ENCODE measurements at regions not wholly inside any gene's neighbourhood (a gene's known extent, or its start where the extent isn't known, plus 50 kb on each side); places are given as distances from the start of the nearest gene placed in this dataset.

DNA sequence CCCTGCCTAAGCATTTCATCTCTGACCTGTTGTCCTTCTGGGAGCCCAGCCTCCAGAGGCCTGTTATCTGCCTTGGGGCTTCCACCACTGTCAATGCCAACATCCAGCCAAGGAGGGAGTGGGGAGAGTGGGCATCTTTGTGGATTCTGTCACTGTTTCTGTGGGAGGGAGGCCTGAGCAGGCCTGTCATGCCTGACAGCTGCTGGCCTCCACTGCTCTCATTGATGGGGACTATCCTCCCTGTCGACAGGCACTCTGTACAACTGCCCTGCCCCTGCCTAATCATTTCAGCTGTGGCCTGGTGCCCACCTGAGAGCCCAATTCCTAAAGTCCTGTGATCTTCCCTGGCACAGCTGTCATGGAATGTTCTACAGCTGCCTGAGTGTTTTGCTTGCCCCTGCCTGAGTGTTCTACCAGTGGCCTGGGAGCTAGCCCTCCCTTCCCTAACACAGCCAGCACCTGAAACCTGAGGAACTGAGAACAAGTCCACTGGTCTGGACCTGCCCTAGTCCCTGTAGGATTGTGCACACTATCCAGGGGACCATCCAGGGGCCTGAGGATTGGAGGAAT, 145.3 kb downstream of the FAM83B start:
- intact Hi-C loops (cut with DNase I), result no loop called here
- no peak for DNase-seq (ENCODE audit: low spot score)

DNA sequence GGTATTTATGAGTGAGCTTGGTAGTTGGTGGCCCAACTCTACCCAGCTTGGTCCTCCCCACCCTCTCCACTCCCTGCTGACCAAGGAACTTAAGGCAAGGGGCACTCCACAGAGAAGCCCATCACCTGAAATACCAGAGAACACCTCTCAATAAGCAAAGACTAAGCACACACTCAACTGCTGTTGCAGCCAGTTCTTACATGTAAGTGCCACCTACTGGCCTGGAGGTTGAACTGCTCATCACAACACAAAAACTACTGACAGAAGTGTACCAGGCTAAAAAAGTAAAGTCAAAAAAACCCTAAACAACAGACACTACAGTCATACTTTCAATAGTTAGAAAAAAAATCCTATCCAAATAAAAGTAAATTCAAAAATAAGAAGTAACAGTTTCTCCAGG, 146.2 kb downstream of the FAM83B start:
- intact Hi-C loops (cut with DNase I), result no loop called here
- no peak for DNase-seq (ENCODE audit: low spot score)

- intact Hi-C loops (cut with DNase I), result no loop called here
Observed at GRCh38 chr6:54993294-54993693, 146.7 kb downstream of the FAM83B start.

GRCh38 chr6:54993948-54994347, 147.4 kb downstream of the FAM83B start:
- no peak for DNase-seq (ENCODE audit: low spot score)
- intact Hi-C loops (cut with DNase I), result no loop called here

More at GRCh38 chr6:54993294-54993693, 146.7 kb downstream of the FAM83B start:
- no peak for DNase-seq (ENCODE audit: low spot score)

DNA sequence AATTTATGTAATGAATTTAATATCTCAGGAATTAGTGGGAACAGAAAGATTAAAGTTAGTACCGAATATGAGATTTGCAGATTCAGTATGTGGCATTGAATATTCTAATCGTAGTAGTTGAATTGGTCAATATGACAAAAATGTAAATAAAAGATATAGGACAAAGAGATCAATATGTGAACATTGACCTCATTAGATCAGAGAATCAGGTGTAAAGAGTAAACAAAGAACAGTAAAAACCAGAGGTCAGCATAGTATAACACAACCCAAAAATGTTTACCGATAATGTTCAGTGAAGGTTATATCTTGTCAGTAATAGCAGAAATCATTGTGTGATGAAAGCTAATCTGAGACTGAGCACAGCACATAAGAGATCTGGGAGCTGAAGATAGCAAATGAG, 152.0 kb downstream of the FAM83B start:
- intact Hi-C loops (cut with DNase I), result no loop called here

DNA sequence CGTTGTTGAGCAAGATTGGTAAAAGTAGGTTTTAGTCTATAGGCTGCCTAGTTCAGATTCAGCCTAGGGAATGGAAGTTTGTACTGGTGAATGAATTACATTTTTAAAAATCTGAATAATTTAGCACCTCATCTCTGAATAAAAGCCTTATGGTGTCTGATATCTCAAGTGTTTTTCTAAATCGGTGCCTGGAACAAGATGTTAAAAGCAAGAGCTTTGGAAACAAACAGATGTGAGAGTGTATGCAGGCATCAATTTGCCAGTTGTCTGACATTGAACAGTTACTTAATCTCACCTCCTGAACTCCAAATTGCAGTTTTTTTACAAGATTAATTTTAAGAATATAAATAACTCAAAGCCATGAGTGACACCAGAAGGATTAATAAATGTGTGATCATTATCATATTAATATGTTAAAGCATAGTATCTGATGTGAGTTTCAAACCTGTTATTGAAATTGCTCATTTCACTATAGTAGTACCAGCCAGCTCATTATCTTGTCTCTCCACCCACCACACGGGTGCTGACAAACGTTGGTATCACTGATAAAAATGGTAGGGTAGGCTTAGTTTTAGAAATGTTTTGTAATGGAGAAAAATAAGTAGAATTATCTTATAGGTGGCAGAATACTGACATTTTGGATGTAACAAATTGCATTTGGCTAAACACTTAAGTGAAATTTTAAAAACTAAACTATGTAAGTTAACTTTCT, 157.3 kb downstream of the FAM83B start:
- no peak for DNase-seq (ENCODE audit: low spot score)
- intact Hi-C loops (cut with DNase I), result no loop called here

More for the DNA sequence above, 152.0 kb downstream of the FAM83B start:
- no peak for DNase-seq (ENCODE audit: low spot score)

GRCh38 chr6:55009131-55009530, 162.6 kb downstream of the FAM83B start:
- DNase-seq (ENCODE audit: low spot score), result no peak

GRCh38 chr6:55011034-55011433, 163.3 kb upstream of the HCRTR2 start:
- no peak for DNase-seq (ENCODE audit: low spot score)
- intact Hi-C loops (cut with DNase I), result no loop called here

More at GRCh38 chr6:55009131-55009530, 162.6 kb downstream of the FAM83B start:
- intact Hi-C loops (cut with DNase I), result no loop called here

- intact Hi-C loops (cut with DNase I), result no loop called here
- no peak for DNase-seq (ENCODE audit: low spot score)
Observed at GRCh38 chr6:55012454-55012853, 161.9 kb upstream of the HCRTR2 start.

GRCh38 chr6:55014321-55015088, 159.8 kb upstream of the HCRTR2 start:
- intact Hi-C loops (cut with DNase I), result no loop called here
- no peak for DNase-seq (ENCODE audit: low spot score)

DNA sequence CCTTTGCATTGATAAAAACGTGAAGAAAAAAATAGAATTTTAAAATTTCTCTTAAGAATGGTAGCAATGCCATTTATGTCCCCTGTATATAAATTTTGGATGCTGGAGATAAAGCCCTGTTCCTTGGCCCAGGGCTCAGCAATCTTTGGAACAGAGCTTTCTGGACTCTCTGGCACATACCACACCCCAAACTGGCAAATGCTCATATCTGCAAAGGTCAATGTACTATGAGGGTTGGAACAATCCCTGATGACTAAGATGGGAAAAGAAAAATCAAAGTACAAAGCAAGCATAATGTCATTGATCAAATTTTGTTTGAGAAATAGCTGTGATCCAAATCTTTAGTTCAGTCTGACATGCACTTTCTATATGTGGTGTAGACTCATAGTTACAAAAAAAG, 158.1 kb upstream of the HCRTR2 start:
- DNase-seq (ENCODE audit: low spot score), result no peak
- intact Hi-C loops (cut with DNase I), result no loop called here

DNA sequence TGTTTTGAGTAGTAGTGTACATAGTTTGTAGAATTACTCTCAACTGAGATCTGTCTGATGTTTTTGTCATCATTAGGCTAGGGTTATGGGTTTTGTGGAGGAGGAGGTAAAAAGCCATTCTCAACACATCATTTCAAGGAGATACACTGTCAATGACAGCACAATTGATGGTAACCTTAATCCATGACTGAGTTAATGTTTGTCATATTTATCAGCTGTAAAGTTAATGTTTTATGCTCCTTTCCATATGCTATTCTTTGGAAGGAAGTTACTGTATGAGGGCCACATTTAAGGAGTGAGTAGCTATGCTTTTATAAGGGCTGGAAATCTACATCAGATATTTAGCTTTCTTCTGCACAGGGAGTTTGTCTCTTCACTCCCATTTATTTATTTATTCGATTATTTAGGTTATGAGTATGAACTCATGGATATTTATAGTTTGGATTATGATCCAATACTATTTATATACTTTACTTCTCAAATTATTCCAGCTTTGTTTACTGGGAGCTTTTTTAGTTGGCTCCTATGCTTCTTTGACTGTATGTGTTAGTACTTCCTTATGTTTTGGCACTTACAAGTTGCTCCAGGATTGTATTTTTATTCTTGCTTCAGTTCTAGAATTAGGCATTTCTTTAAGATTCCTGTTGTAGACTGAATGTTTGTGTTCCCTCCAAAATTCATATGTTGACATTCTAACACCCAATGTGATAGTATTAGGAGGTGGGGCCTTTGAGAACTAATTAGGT, 156.6 kb upstream of the HCRTR2 start:
- DNase-seq (ENCODE audit: low spot score), result no peak
- intact Hi-C loops (cut with DNase I), result no loop called here

- DNase-seq (ENCODE audit: low spot score), result no peak
- intact Hi-C loops (cut with DNase I), result no loop called here
Observed at GRCh38 chr6:55019591-55019990, 154.7 kb upstream of the HCRTR2 start.

DNA sequence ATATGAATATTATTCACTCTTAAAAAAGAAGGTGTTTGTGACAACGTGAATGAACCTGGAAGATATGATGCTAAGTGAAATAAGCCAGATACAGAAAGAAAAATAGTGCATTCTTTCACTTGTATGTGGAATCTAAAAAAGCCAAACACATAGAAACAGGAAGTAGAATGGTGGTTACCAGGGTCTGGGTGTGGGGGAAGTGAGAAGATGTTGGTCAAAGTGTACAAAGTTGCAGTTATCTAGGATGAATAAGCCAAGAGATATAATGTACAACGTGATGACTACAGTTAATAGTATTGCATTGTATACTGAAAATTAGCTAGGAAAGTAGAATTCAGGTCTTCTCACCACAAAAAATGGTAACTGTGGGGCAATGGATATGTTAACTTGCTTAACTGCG, 151.1 kb upstream of the HCRTR2 start:
- intact Hi-C loops (cut with DNase I), result no loop called here
- no peak for DNase-seq (ENCODE audit: low spot score)

DNA sequence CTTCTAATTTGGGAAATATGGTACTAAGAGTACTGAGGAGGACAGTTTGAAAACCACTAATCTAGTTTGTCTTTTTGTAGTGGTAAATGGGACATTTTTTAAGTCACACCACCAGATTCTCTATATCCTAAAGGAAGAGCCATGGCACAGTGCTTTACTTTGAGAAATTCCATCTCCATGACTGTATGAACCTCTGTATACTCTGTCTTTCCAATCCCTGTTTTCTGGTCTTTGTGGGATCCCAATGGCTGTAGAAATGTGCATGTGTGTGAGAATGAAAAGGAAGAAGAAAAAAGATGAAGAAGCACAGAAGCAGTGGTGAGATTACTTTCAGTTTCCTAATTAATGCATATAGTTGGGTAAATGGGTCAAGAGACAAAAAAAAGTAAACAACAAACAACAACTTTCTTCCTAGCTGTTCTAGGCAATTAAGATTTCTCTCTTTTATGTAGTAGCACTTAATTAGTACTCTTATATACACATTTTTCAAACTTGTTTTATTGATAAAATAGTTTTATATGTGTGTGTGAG, 141.2 kb upstream of the HCRTR2 start:
- intact Hi-C loops (cut with DNase I), result no loop called here
- no peak for DNase-seq (ENCODE audit: low spot score)

DNA sequence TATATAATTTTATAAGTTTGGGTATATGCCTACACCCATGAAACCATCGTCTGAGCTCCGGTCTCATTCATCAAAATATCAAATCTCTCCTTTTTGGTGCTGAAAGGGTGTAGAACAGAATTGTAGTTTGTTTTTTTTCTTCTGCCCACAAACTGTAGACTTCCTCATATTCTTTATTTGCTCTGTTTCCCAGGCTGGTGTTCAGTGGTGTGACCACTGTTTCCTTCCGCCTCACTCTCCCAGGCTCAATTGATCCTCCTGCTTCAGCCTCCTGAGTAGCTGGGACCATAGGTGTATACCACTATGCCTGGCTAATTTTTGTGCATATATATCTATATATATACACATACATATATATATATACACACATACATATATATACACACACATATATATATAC, 139.6 kb upstream of the HCRTR2 start:
- no peak for DNase-seq (ENCODE audit: low spot score)
- intact Hi-C loops (cut with DNase I), result no loop called here

DNA sequence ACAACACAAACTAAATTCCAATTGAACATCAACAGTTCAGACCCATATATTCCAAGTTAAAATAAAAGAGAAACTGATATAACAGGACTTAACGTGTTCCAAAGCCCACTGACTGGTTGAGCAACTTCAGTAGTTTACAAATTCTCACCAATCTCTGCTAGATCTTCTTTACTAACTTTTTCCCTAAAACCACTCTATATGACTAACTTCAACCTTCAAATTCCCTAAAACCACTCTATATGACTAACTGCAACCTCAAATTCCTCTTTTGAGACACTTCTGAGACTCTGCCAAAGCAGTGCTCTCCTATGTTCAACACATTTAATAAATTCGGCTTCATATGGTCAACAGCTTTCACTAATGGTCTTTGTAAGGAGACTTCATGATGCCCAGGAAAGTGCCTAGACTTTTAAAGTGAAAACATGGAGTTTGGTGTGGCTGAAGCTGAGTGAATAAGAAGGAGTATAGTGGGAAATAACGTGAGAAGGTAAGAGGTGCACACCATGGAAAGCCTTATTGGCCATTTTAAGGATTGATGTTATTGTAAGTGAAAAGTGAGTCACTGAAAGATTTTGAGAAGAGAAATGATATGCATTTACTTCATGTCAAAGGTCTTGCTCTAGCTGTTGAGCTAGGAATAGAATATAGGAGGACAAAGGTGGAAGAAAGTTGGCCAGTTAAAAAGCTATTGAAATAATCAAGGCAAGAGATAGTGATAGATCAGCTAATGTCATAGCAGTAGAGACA, 134.0 kb upstream of the HCRTR2 start:
- intact Hi-C loops (cut with DNase I), result no loop called here
- no peak for DNase-seq (ENCODE audit: low spot score)

DNA sequence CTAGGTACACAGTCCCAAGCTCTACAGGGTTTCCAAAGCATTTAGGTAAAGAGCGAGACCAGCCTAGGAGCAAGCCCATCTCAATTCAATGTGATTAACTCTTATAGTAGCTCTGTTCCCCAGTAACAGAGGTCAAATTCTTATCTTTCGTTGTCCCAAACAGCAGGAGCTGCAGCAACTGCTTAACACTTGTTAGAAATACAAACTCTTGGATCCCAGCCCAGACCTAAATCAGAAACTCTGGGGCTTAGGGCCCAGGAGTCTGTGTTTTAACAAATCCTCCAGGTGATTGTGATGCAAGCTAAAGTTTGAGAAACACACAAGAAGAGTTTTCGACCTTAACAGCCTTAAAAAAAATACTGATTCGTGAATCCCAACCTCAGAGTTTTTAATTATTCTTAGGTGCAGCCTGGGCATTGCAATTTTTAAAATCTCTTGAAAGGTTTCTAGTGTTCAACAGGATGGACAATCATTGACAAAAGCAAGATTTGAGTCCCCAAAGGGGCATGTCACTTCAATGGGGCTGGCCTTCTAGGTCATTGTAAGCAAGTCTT, 127.4 kb upstream of the HCRTR2 start:
- no peak for DNase-seq (ENCODE audit: low spot score)
- intact Hi-C loops (cut with DNase I), result no loop called here
